ENCODE measurements at regions not wholly inside any gene's neighbourhood (a gene's known extent, or its start where the extent isn't known, plus 50 kb on each side); places are given as distances from the start of the nearest gene placed in this dataset.
A peak's percentile ranks its signal among the peaks of the same experiment; 100 is the strongest.

DNA sequence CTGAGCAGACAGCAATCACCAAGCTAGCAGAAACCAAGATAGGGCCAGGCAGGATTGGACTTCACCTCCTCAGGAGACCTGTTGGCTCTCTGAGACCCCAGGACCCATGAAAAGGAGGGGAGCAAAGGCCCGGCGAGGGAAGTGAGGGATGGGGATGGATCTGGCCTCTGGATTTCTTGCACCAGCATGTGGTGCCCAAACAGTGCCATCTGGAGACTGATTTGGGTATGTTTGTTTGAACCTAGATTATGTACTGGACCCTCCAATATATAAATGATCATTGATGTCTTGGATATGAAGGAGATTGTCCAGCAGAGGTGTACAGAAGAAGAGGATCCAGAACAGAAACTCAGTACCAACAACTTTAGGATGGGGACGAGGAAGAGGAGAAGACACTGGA is 83.4 kb upstream of the LY86 start:
- no peak overlapping the region for H3K27ac ChIP-seq (ENCODE audit: low read length)
- H3K9ac ChIP-seq (ENCODE audit: low read length): no peak overlapping the region
- no peaks in the 10 kb centered on the region for H3K4me1 ChIP-seq (ENCODE audit: low read length)
- H3K9me3 ChIP-seq (ENCODE audit: insufficient read depth, low read length): no peaks in the 10 kb centered on the region
- H3K4me2 ChIP-seq (ENCODE audit: low read length): no peak overlapping the region
- H3K27me3 ChIP-seq (ENCODE audit: low read depth, low read length): peaks cover 14% of the 10 kb centered on the region
- no peaks in the 10 kb centered on the region for H4K20me1 ChIP-seq (ENCODE audit: insufficient read depth, low read length)
- no peak overlapping the region for H2AFZ ChIP-seq (ENCODE audit: low read depth, low read length)
- TF ChIP-seq, protein P1, sequence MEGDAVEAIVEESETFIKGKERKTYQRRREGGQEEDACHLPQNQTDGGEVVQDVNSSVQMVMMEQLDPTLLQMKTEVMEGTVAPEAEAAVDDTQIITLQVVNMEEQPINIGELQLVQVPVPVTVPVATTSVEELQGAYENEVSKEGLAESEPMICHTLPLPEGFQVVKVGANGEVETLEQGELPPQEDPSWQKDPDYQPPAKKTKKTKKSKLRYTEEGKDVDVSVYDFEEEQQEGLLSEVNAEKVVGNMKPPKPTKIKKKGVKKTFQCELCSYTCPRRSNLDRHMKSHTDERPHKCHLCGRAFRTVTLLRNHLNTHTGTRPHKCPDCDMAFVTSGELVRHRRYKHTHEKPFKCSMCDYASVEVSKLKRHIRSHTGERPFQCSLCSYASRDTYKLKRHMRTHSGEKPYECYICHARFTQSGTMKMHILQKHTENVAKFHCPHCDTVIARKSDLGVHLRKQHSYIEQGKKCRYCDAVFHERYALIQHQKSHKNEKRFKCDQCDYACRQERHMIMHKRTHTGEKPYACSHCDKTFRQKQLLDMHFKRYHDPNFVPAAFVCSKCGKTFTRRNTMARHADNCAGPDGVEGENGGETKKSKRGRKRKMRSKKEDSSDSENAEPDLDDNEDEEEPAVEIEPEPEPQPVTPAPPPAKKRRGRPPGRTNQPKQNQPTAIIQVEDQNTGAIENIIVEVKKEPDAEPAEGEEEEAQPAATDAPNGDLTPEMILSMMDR (IDR thresholded peaks at IDR 0.05; ENCODE audit: low read depth, low read length): peak; percentile 23; the same call in 1 of the 2 replicates
- TF ChIP-seq EZH2phosphoT487 (IDR thresholded peaks at IDR 0.05; ENCODE audit: low read depth): no peak
- no peaks in the 10 kb centered on the region for H3K36me3 ChIP-seq (replicated peaks; ENCODE audit: low read depth, low read length)
- H3K4me3 ChIP-seq (ENCODE audit: low read length): no peak overlapping the region
- H3K79me2 ChIP-seq (ENCODE audit: low read length): no peaks in the 10 kb centered on the region

GRCh38 chr6:6508643-6509042 is 79.9 kb upstream of the LY86 start:
- peaks cover 21% of the 10 kb centered on the region for H3K27me3 ChIP-seq (ENCODE audit: low read depth, low read length)
- no peak overlapping the region for H3K4me2 ChIP-seq (ENCODE audit: low read length)

DNA sequence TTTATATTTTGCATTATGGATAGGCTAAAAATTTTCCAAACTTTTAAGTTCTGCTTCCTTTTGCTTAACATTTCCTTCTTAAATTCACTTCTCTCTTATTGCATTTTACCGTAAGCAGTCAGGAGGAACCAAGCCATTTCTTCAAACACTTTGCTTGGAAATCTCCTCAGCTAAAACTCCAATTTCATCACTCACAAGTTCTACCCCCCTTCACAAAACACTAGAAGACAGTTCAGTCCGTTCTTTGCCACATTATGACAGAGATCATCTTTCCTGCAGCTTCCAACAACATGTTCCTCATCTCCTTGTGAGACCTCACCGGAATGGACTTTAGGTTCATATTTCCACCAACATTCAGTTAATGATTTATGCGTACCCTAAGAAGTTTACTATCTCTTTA is 79.2 kb upstream of the LY86 start:
- no peaks in the 10 kb centered on the region for H3K4me1 ChIP-seq (ENCODE audit: low read length)
- no peak overlapping the region for H3K4me2 ChIP-seq (ENCODE audit: low read length)
- no peak overlapping the region for H3K4me3 ChIP-seq (ENCODE audit: low read length)

More at GRCh38 chr6:6508643-6509042, 79.9 kb upstream of the LY86 start:
- Histone ChIP-seq H3K79me2 (ENCODE audit: low read length) (no peaks in the 10 kb centered on the region), H3K9me3 (ENCODE audit: insufficient read depth, low read length) (no peaks in the 10 kb centered on the region), H3K4me3 (ENCODE audit: low read length) (no peak overlapping the region), H2AFZ (ENCODE audit: low read depth, low read length) (no peak overlapping the region), H3K36me3 (replicated peaks; ENCODE audit: low read depth, low read length) (no peaks in the 10 kb centered on the region), H3K9ac (ENCODE audit: low read length) (no peak overlapping the region), H4K20me1 (ENCODE audit: insufficient read depth, low read length) (no peaks in the 10 kb centered on the region), H3K27ac (ENCODE audit: low read length) (no peak overlapping the region), H3K4me1 (ENCODE audit: low read length) (no peaks in the 10 kb centered on the region)
- TF ChIP-seq EZH2phosphoT487 (IDR thresholded peaks at IDR 0.05; ENCODE audit: low read depth): no peak
- TF ChIP-seq, protein P1 (IDR thresholded peaks at IDR 0.05; ENCODE audit: low read depth, low read length): no peak

DNA sequence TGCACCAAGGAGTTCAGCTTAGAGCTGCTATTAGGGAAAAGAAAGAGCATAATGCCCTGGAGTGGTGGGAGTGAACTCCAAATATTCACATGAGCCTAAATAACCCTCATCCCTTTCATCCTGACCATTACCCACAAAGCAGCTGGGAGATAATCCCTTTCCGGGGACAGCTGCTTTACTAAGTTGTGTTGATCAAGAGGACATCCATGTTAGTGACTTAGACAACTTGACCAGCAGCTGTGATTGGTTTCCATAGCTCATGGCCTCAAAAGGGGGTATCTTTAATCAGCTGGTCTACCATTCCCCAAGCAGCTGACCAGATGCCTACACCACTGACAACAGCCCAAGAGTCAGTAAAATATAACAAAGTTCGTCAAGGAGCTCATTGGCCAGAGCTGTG is 75.8 kb upstream of the LY86 start:
- Histone ChIP-seq H3K4me1 (ENCODE audit: low read length) (peaks cover 5% of the 10 kb centered on the region; the same call in 1 of the 2 replicates), H3K4me2 (ENCODE audit: low read length) (no peak overlapping the region), H3K9me3 (ENCODE audit: insufficient read depth, low read length) (no peaks in the 10 kb centered on the region), H3K79me2 (ENCODE audit: low read length) (no peaks in the 10 kb centered on the region), H3K36me3 (replicated peaks; ENCODE audit: low read depth, low read length) (no peaks in the 10 kb centered on the region), H3K4me3 (ENCODE audit: low read length) (no peak overlapping the region), H3K9ac (ENCODE audit: low read length) (no peak overlapping the region), H3K27me3 (ENCODE audit: low read depth, low read length) (peaks cover 51% of the 10 kb centered on the region), H3K27ac (ENCODE audit: low read length) (no peak overlapping the region), H4K20me1 (ENCODE audit: insufficient read depth, low read length) (no peaks in the 10 kb centered on the region), H2AFZ (ENCODE audit: low read depth, low read length) (no peak overlapping the region)
- TF ChIP-seq, protein P1 (IDR thresholded peaks at IDR 0.05; ENCODE audit: low read depth, low read length): no peak
- TF ChIP-seq EZH2phosphoT487 (IDR thresholded peaks at IDR 0.05; ENCODE audit: low read depth): no peak

More for the DNA sequence above, 79.2 kb upstream of the LY86 start:
- H3K36me3 ChIP-seq (replicated peaks; ENCODE audit: low read depth, low read length): no peaks in the 10 kb centered on the region
- H3K79me2 ChIP-seq (ENCODE audit: low read length): no peaks in the 10 kb centered on the region
- no peaks in the 10 kb centered on the region for H3K9me3 ChIP-seq (ENCODE audit: insufficient read depth, low read length)
- no peak overlapping the region for H2AFZ ChIP-seq (ENCODE audit: low read depth, low read length)
- H4K20me1 ChIP-seq (ENCODE audit: insufficient read depth, low read length): no peaks in the 10 kb centered on the region
- no peak overlapping the region for H3K27ac ChIP-seq (ENCODE audit: low read length)
- TF ChIP-seq, protein P1 (IDR thresholded peaks at IDR 0.05; ENCODE audit: low read depth, low read length): no peak
- no peak for TF ChIP-seq EZH2phosphoT487 (IDR thresholded peaks at IDR 0.05; ENCODE audit: low read depth)
- H3K9ac ChIP-seq (ENCODE audit: low read length): no peak overlapping the region
- peaks cover 27% of the 10 kb centered on the region for H3K27me3 ChIP-seq (ENCODE audit: low read depth, low read length)
